Astrocyte (in vitro differentiated cells and primary cell): ENCODE measurements at regions not wholly inside any gene's neighbourhood (a gene's known extent, or its start where the extent isn't known, plus 50 kb on each side); places are given as distances from the start of the nearest gene placed in this dataset.

Experiments
- DNase-seq: peaks from one replicate; pipeline ENCODE4 v3.0.0-alpha.2; 2010; ENCODE audit warnings: low read depth
- FAIRE-seq: peaks from 2 replicates; lab custom pipeline; 2011; peaks lifted over from hg19 to GRCh38; lab: Jason Lieb, UNC
- H2AFZ ChIP-seq: 2 replicates; pipeline ENCODE4 v1.6.0; 2012; ENCODE audit warnings: low read depth, low read length, inconsistent platforms
- H3K27ac ChIP-seq: 2 replicates; pipeline ENCODE4 v1.5.1; 2011; ENCODE audit warnings: low read depth, low read length, inconsistent platforms
- H3K27me3 ChIP-seq: 2 replicates; pipeline ENCODE4 v1.6.0; 2011; ENCODE audit warnings: low read length, inconsistent platforms; ENCODE audit not compliant: insufficient read depth
- H3K36me3 ChIP-seq: 2 replicates; pipeline ENCODE4 v1.5.1; 2011; ENCODE audit warnings: low read length, inconsistent platforms; ENCODE audit not compliant: insufficient read depth
- H3K4me1 ChIP-seq: 2 replicates; pipeline ENCODE4 v1.5.1; 2011; ENCODE audit warnings: low read length, inconsistent platforms; ENCODE audit not compliant: insufficient read depth
- H3K4me2 ChIP-seq: 2 replicates; pipeline ENCODE4 v1.6.0; 2012; ENCODE audit warnings: low read length, inconsistent platforms
- H3K4me3 ChIP-seq: 2 replicates; pipeline ENCODE4 v1.5.1; 2011; ENCODE audit warnings: low read depth, mild to moderate bottlenecking, low read length, inconsistent platforms; ENCODE audit not compliant: insufficient read depth
- H3K79me2 ChIP-seq: 2 replicates; pipeline ENCODE4 v1.6.0; 2012; ENCODE audit warnings: mild to moderate bottlenecking, low read length, inconsistent platforms; ENCODE audit not compliant: insufficient read depth
- H3K9ac ChIP-seq: 2 replicates; pipeline ENCODE4 v1.6.0; 2012; ENCODE audit warnings: mild to moderate bottlenecking, low read length, inconsistent platforms
- H3K9me3 ChIP-seq: 2 replicates; pipeline ENCODE4 v1.5.1; 2012; ENCODE audit warnings: low read depth, mild to moderate bottlenecking, low read length, inconsistent platforms; ENCODE audit not compliant: insufficient read depth
- H4K20me1 ChIP-seq: 2 replicates; pipeline ENCODE4 v1.6.0; 2012; ENCODE audit warnings: low read length, inconsistent platforms; ENCODE audit not compliant: insufficient read depth
- H3K27ac Mint-ChIP-seq: one replicate; pipeline ENCODE4 v1.8.0; 2021; ENCODE audit warnings: mild to moderate bottlenecking, mixed read lengths; ENCODE audit not compliant: unreplicated experiment
- H3K27me3 Mint-ChIP-seq: one replicate; pipeline ENCODE4 v1.8.0; 2021; ENCODE audit warnings: low read depth, mixed read lengths; ENCODE audit not compliant: unreplicated experiment
- H3K36me3 Mint-ChIP-seq: one replicate; pipeline ENCODE4 v1.8.0; 2021; ENCODE audit warnings: low read depth, mixed read lengths; ENCODE audit not compliant: unreplicated experiment
- H3K4me1 Mint-ChIP-seq: one replicate; pipeline ENCODE4 v1.8.0; 2021; ENCODE audit warnings: low read depth, mixed read lengths; ENCODE audit not compliant: unreplicated experiment
- H3K4me3 Mint-ChIP-seq: one replicate; pipeline ENCODE4 v1.8.0; 2021; ENCODE audit warnings: mild to moderate bottlenecking, moderate library complexity, mixed read lengths; ENCODE audit not compliant: unreplicated experiment
- H3K9me3 Mint-ChIP-seq: one replicate; pipeline ENCODE4 v1.8.0; 2021; ENCODE audit warnings: mild to moderate bottlenecking, mixed read lengths; ENCODE audit not compliant: unreplicated experiment
- EZH2 ChIP-seq: IDR thresholded peaks from 2 replicates; pipeline ENCODE4 v1.6.1; 2012; ENCODE audit warnings: mild to moderate bottlenecking, low read length, inconsistent platforms; ENCODE audit not compliant: insufficient read depth
- TF ChIP-seq, protein P1 (sequence below): IDR thresholded peaks from 2 replicates; pipeline ENCODE4 v1.5.1; 2011; ENCODE audit warnings: low read depth, mild to moderate bottlenecking, inconsistent platforms, low read length, moderate library complexity; ENCODE audit not compliant: insufficient read depth

DNA sequence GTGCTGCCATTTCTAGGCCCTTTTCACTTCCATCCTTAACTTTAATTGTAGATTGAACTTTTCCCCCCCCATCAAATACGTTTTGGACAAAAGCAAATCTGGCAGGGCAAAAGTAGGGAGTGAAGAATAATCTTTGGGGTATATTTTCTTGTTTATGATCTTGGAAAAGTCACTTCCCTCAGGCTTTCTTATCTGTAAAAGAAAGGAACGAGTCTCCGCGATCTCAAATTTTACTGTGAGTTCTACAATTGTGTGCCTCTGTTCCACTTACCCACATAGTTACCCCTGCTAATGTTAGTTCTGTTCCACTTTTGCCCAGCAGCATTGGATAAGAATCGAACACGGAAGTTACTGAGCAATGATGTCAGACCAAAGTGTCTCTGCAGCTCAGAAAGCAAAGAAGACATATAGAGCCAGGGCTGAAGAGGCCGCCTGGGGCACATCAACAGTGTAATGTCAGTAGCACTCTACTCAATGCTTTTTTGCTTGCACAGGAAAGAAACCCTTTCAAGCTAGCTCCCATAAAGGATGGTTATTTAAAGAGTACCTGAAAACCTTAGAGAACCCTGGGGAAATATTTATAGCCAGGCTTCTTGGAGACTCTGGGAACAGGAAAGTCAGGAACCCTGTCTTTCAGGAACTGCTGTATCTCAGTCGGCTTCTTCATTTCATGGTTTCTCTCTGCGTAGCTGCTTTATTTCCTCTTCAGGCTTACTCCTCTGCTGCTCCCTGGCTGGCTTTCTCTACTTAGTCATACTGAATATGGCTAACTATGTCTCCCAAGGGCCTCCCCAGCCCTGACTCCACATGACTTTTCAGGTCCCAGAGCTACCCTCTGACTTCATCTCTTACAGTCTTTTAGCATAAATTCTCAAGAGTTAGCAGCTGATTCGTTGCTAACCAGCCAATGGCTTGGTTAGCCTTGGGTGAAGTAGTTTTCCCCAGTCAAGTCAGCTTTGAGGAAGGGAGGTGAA is 123.7 kb upstream of the FAM3C start:
- Mint-ChIP-seq H3K27ac (no peak overlapping the region), H3K27me3 (no peaks in the 10 kb centered on the region), H3K9me3 (no peaks in the 10 kb centered on the region), H3K36me3 (peaks cover 2% of the 10 kb centered on the region), H3K4me3 (no peak overlapping the region), H3K4me1 (peaks cover 4% of the 10 kb centered on the region)
- no peak overlapping the region for H3K4me2 ChIP-seq
- DNase-seq (no peak), FAIRE-seq (no peak)
- no peaks in the 10 kb centered on the region for H4K20me1 ChIP-seq
- H3K27me3 ChIP-seq = no peaks in the 10 kb centered on the region
- H3K9ac ChIP-seq = no peak overlapping the region
- no peaks in the 10 kb centered on the region for H3K9me3 ChIP-seq
- H3K4me3 ChIP-seq = no peak overlapping the region
- H2AFZ ChIP-seq = no peak overlapping the region
- no peaks in the 10 kb centered on the region for H3K36me3 ChIP-seq
- H3K79me2 ChIP-seq = no peaks in the 10 kb centered on the region
- no peaks in the 10 kb centered on the region for H3K4me1 ChIP-seq
- no peak overlapping the region for H3K27ac ChIP-seq
- no peak for TF ChIP-seq EZH2
- TF ChIP-seq, protein P1, sequence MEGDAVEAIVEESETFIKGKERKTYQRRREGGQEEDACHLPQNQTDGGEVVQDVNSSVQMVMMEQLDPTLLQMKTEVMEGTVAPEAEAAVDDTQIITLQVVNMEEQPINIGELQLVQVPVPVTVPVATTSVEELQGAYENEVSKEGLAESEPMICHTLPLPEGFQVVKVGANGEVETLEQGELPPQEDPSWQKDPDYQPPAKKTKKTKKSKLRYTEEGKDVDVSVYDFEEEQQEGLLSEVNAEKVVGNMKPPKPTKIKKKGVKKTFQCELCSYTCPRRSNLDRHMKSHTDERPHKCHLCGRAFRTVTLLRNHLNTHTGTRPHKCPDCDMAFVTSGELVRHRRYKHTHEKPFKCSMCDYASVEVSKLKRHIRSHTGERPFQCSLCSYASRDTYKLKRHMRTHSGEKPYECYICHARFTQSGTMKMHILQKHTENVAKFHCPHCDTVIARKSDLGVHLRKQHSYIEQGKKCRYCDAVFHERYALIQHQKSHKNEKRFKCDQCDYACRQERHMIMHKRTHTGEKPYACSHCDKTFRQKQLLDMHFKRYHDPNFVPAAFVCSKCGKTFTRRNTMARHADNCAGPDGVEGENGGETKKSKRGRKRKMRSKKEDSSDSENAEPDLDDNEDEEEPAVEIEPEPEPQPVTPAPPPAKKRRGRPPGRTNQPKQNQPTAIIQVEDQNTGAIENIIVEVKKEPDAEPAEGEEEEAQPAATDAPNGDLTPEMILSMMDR = no peak

DNA sequence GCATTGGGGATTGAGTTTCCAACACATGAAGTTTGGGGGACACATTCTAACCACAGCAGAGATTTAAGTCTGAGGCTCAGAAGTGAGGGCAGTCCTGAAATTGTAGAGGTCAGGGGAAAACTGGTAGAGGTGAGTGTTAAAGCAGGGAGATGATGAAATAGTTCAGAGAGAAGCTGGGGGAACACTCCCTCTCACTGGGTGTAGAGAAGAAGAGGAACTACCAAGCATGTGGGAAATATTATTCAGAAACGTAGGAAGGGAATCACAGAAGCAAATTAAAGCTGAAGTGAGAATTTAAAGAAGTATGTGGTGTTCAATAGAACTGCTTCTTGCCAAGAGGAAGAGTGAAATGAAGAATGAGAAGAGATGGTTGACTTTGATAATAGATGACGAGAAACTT is 121.5 kb upstream of the FAM3C start:
- peaks cover 7% of the 10 kb centered on the region for H3K4me1 Mint-ChIP-seq
- no peak overlapping the region for H3K27ac Mint-ChIP-seq
- H4K20me1 ChIP-seq = no peaks in the 10 kb centered on the region

More for the DNA sequence above, 121.5 kb upstream of the FAM3C start:
- Histone ChIP-seq H3K9ac (no peak overlapping the region), H3K36me3 (no peaks in the 10 kb centered on the region), H3K4me1 (no peaks in the 10 kb centered on the region), H3K79me2 (no peaks in the 10 kb centered on the region), H3K4me2 (no peak overlapping the region), H3K4me3 (no peak overlapping the region), H2AFZ (no peak overlapping the region), H3K9me3 (no peaks in the 10 kb centered on the region), H3K27me3 (no peaks in the 10 kb centered on the region), H3K27ac (no peak overlapping the region)
- no peak for DNase-seq
- no peak overlapping the region for H3K4me3 Mint-ChIP-seq
- no peak for FAIRE-seq
- TF ChIP-seq EZH2 = no peak
- TF ChIP-seq, protein P1 = no peak
- peaks cover 2% of the 10 kb centered on the region for H3K36me3 Mint-ChIP-seq
- H3K9me3 Mint-ChIP-seq = no peaks in the 10 kb centered on the region
- no peaks in the 10 kb centered on the region for H3K27me3 Mint-ChIP-seq
